ENCODE measurements at regions not wholly inside any gene's neighbourhood (a gene's known extent, or its start where the extent isn't known, plus 50 kb on each side); places are given as distances from the start of the nearest gene placed in this dataset.

DNA sequence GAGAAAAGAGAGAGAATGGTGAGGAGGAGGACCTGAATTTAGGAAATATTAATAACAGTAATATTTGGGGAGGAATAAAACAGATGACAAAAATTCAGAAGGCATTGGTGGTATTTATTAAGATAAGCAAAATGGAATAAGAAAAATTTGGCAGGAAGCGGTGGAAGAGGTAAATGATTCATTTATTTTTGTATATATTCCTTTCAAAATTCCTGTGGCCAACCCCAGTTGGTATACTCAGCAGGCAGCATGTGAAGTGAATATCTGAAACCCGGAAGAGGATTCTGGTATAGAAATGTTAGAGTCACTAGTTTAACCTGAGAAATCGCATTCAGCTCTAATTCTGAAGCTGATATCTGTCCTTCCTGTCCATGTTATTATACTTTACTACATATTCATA, 792.0 kb downstream of the KCNJ2 start:
- TF ChIP-seq, protein P1, sequence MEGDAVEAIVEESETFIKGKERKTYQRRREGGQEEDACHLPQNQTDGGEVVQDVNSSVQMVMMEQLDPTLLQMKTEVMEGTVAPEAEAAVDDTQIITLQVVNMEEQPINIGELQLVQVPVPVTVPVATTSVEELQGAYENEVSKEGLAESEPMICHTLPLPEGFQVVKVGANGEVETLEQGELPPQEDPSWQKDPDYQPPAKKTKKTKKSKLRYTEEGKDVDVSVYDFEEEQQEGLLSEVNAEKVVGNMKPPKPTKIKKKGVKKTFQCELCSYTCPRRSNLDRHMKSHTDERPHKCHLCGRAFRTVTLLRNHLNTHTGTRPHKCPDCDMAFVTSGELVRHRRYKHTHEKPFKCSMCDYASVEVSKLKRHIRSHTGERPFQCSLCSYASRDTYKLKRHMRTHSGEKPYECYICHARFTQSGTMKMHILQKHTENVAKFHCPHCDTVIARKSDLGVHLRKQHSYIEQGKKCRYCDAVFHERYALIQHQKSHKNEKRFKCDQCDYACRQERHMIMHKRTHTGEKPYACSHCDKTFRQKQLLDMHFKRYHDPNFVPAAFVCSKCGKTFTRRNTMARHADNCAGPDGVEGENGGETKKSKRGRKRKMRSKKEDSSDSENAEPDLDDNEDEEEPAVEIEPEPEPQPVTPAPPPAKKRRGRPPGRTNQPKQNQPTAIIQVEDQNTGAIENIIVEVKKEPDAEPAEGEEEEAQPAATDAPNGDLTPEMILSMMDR (conservative IDR thresholded peaks at IDR 0.05 in 1 of 2, IDR thresholded peaks at IDR 0.05 in 1 of 2; ENCODE audit: extremely low read depth in 1 of 2, insufficient read depth in 1 of 2, low read depth in 1 of 2, low read length in 2 of 2): no peak
- TF ChIP-seq EZH2 (IDR thresholded peaks at IDR 0.05; ENCODE audit: borderline replicate concordance, low read length): no peak

Data from mammary epithelial cell (primary cell).